T1000 (cell line): ENCODE measurements at regions not wholly inside any gene's neighbourhood (a gene's known extent, or its start where the extent isn't known, plus 50 kb on each side); places are given as distances from the start of the nearest gene placed in this dataset.
A peak's percentile ranks its signal among the peaks of the same experiment; 100 is the strongest.
"Not testable (repeated sequence)": the region's sequence is repeated elsewhere in the genome, so short reads cannot be mapped to it uniquely, and the experiment has no call there.

Experiments
- DNase-seq: peaks from one replicate; lab custom pipeline; 2025; ENCODE audit warnings: mixed read lengths; lab: John Stamatoyannopoulos, UW

DNA sequence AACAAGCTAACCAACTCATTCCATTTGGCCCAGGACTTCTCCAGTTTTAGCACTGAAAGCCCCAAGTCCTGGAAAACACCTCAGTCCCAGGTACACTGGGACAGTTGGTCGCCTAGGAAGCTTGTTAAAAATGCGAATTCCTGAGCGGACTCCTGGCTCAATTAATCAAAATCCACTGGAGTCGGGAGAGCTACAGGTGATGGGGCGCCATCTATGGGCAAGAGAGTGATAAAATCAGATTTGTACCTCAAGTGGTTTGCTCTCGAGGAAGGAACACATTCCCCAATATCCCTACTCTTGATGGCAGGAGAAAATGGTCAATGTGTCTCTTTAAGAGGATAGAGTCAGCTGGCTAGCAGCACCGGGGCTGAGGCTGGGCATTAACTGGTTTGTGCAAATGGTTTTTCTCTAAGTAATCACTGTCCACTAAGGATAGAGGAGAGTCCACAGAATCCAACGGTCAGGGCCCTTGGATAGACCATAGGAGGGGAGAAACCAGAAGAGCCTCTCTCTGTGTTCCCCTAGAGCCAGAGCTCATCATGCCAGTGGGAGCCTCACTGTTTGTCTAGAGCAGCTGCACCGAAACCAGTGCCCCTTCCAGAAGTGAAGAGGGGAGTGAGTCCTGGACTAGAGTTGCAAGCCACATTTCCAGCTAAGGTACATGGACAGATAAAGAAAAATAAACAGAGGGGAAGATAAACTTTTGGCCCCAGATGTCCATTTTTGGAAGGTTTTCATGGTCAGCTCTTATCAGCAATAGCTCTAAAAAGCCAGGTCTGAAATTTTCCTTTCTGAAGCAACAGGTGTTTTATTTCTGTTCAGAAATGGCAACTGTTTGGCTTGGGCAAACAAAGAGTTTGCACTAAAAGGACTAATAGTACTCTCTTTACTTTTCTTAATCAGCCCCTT lies 148.5 kb downstream of the TENT5C start:
- peak; percentile 1 for DNase-seq

DNA sequence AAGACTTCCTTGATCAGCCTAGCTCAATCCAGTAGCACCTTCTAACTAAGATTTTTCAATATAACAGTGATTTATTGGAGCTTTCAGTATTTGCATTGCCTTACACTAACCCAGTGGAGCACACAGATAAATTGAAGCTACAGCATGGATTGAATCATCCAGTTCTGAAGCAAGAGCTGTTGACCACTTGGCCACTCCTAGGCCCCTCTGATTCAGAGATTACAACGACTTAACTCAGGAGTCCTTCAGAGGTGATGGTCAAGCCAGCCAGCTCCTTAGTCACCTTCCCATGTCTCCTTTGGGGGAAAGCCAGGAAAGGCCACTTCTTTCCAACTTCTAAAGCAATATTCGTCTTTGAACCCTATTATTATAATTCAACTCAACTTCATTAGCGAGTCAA lies 151.8 kb downstream of the TENT5C start:
- DNase-seq = no peak

GRCh38 chr1:117758444-117759316 lies 152.8 kb downstream of the TENT5C start:
- DNase-seq = peak; percentile 28

DNA sequence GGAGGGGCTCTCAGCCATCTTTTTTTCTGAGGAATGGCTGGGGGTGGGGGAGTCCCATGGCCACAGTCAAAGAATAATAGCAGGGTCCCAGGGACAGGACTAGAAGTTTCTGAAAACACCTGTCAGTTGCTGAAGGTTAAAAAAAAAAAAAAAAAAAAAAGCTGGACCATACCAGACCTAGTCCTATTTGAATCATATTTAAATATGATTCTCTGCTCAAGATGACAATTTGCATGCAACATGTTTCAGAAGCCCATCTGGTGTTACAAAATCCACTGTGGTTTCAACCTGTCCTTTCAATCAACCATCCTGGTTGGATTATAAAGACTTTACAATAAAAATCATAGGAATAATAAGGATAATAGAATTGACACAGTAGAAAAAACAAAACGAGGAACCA lies 153.7 kb downstream of the TENT5C start:
- no peak for DNase-seq

DNA sequence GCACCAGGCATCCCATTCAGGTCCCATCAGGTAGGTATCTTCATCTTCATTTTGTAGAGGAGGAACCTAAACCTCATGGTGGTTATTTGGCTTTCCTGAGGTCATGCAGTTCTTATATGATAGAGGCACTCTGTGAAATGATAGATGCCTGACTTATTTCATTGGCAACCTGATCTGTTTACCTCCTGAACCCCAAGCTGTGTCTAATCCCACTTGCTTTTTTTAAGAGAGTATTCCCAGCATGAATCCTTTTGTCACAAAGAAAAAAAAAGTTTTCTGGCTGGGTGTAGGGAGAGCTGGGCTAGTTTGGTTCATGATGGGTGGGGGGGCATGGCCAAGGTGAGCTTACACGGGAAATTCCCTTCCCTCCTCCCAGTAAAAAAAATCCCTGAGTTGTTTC lies 154.2 kb downstream of the TENT5C start:
- DNase-seq = no peak

- no peak for DNase-seq
These were observed 154.6 kb downstream of the TENT5C start for GRCh38 chr1:117760485-117760884.

DNA sequence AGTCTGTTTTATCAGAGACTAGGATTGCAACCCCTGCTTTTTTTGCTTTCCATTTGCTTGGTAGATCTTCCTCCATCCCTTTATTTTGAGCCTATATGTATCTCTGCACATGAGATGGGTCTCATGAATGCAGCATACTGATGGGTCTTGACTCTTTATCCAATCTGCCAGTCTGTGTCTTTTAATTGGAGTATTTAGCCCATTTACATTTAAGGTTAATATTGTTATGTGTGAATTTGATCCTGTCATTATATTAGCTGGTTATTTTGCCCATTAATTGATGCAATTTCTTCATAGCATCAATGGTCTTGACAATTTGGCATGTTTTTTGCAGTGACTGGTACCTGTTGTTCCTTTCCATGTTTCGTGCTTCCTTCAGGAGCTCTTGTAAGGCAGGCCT lies 161.7 kb downstream of the GDAP2 start:
- not testable (repeated sequence) for DNase-seq

DNA sequence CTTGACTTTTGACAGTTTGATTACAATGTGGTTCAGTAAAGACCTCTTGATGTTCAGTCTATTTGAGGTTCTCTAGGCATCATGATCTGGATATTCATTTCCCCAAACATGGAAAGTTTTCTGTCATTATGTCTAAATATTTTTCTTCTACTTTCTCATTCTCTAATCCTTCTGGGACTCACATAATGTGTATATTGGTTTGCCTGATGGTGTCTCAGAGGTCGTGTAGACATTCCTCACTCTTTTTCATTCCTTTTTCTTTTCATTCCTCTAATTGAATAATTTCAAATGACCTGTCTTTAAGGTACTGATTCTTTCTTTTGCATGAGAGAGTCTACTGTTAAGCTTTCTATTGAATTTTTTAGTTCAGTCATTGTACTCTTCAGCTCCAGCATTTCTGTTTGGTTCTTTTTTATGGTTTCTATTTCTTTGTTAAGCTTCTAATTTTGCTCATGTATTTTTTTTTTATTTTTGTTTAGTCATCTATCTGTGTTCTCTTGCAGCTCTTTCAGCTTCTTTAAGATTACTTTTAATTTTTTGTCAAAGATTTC lies 158.4 kb downstream of the GDAP2 start:
- DNase-seq = no peak

DNA sequence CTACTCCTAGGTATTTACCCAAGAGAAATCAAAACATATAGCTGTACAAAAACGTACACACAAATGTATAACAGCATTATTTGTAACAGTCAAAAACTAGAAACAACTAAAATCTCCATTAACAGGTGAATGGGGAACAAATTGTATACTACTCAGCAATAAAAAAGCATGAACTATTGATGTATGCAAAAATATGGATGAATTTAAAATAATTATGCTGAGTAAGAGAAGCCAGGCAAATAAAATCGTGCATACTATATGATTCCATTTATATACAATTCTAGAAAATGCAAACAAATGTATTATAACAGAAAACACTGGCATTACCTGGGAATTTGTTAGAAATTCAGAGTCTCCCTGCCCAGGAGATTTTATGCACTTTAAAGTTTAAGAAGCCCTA lies 150.1 kb downstream of the GDAP2 start:
- no peak for DNase-seq

- no peak for DNase-seq
These were observed 148.5 kb downstream of the GDAP2 start for GRCh38 chr1:117780687-117781475.

DNA sequence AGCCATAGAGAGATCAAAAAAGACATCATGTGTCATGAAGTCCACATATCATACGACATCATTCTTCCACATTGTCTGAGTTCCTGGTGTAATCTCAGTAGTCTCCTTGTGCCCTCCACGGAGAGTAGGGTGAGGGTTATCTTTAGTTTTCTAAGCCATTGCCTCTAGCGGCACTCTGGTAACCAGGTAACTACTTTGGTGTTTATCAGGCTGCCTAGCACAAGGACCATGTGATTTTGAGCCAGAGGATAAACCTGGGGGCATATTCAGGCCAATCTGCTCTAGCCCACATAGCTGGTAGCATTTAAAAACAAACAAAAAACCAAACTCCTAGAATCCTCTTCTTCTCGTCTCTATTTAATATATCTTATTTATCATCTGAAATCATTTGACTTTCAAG lies 147.4 kb downstream of the GDAP2 start:
- no peak for DNase-seq

DNA sequence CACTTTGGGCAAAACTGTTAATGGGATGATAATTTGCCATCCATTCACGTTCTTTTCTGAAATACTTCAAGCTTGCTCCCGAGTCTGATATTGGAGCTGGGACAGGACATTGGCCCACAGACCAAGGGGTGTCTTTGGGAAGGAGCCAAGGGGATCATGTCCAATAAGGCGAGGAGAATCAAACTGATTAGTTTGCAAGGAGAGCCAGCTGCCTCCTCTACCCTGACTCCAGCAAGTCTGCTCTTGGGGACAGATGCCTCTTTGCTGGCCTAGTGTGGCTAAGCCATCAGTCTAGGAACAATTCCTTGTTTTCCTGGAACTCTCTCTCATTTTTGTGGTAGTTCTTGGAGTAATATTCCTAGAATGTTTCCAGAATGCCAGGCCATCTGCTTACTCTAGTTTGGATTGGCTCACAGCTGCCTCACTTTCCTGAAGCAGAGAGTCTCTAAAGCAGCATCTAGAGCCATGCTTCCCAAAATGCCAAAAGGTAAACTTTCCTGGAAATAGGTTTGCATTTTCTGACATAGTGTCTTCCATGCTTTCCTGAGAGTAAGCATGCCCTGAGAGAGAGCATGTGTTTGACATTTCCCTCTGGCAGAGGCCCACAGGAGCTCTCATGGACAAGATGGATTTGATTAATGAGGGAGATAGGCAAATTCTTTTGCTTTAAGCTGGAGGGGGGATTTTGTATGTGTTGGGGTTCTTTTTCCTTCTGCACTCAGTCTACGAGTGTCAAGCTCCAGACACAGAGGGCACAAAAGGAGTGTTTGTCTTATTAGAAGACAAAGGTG lies 145.6 kb downstream of the GDAP2 start:
- no peak for DNase-seq

DNA sequence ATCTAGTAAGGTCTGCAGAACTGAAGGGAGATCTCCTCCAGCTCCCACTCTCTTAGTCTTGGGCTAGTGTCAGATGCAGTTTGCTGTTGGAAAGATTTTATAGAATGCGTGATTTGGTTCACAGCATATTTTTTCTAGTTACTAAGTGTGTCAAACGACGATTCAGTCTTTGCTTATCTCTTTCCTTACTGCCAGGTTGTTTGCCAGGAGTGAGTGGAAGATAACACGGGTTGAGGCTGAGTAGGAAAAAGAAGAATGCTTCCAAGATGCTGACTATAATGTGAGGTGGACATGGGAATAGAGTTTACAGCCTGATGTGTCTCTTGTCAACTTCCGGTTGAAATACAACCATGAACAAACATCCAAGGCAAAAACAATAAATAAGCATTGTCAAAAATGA lies 141.4 kb downstream of the GDAP2 start:
- DNase-seq = no peak

GRCh38 chr1:117793413-117793812 lies 136.0 kb downstream of the GDAP2 start:
- DNase-seq = no peak

DNA sequence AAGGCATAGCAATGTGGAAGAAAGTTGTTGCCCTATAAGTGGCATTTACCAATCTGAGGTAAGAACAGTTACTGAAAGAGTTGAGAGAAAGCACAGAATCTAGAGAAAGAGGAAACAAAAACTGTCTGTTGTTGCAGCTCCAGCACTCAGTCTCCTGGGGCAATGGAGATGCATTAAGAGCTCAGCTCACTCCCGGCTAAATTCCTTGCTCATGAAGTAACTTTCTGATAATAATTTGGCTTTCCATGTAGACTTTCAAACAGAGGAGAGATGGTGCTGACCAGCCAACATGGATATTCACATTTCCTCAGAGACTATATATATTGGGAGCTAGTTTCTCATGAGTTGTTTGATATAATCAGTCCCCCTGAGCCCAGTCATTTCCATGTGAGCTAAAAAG lies 135.3 kb downstream of the GDAP2 start:
- DNase-seq = no peak

- peak; percentile 75 for DNase-seq
These were observed 134.2 kb downstream of the GDAP2 start for GRCh38 chr1:117795190-117795589.

- DNase-seq = no peak
These were observed 133.6 kb downstream of the GDAP2 start for GRCh38 chr1:117795792-117796191.

GRCh38 chr1:117796226-117796625 lies 133.2 kb downstream of the GDAP2 start:
- no peak for DNase-seq

- DNase-seq = no peak
These were observed 130.9 kb downstream of the GDAP2 start for GRCh38 chr1:117798550-117798949.

- DNase-seq = no peak
These were observed 126.7 kb downstream of the GDAP2 start for GRCh38 chr1:117802531-117803257.
